Hindlimb muscle (tissue), 1 donor: ENCODE measurements at regions not wholly inside any gene's neighbourhood (a gene's known extent, or its start where the extent isn't known, plus 50 kb on each side); places are given as distances from the start of the nearest gene placed in this dataset.
"Not testable (repeated sequence)": the region's sequence is repeated elsewhere in the genome, so short reads cannot be mapped to it uniquely, and the experiment has no call there.

Experiments used
- DNase-seq: peaks from one replicate; pipeline ENCODE4 v3.0.0-alpha.2; 2013

DNA sequence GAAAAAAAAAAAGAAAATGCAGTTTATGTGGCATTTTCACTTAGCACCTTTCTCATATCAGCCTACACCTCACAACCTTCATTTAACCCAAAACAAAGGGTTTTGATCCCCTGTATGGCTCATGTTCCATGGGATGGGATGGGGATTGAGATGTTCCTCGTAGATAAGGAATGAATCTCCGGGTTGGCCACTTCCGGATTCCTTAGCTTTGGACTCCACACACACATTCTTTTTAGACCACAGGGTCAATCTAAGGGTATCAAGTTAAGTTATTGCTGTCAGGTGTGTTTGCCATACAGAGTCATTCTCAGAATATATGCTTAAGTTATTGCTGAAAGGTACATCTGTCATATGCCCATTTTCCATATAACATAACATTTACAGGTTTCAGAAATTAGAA is 301.4 kb upstream of the TGFBR2 start:
- no peak for DNase-seq

DNA sequence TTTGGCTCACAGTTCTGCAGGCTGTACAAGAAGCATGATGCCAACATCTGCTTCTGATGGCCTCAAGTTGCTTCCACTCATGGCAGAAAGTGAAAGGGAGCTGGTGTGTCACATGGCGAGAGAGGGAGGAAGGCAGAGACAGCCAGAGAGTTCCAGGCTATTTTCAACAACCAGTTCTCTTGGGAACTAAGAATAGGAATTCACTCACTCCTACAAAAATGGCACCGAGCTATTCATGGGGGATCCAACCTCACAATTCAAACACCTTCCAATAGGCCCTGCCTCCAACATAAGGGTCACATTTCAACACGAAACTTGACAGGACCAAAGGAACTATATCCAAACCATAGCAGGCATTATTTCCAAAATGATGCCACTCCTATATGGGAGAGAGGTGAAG is 299.5 kb upstream of the TGFBR2 start:
- no peak for DNase-seq

DNA sequence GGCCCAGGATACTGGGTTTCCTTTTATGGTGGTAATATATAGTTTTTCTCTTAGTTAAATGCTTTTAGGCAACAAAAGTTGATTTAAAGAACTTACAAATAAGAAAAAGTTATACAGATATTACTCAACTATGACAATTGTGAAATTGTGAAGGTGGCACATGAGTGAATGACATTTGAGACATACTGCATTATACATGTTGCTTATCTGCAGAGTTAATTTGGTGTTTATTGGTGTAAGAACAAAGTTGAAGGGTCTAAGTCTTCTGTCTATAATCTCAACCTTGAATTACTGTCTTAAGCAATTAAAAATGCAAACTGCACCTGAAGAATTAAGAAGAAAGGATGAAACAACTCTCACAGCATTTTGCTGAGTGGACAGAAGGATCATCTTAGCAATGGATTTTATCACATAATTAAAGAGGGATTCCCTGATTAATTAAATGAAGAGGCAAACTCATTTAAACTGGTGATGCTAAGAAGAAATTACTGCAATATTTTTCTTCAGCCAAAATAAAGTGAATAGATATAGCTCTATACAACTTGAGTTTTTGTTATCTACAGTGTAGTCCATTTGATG is 298.9 kb upstream of the TGFBR2 start:
- DNase-seq = no peak

DNA sequence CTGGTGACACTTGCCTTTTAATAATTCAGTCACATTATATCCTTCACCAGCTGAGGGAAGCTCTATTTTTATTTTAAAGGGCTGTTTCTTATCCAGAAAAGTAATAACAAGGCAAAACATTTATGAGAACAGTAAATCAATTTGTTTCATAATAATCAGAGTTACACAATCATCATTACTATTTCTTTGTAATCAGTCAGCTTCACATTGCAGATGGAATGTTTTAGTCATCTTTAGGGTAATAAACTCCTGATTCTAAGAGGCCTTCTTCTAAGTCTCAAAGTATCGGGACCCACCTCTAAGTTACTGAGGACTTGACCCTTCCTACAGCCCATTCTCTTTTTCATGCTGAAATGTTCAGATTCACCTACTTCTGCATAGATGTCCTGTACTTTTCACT is 298.3 kb upstream of the TGFBR2 start:
- DNase-seq = no peak

DNA sequence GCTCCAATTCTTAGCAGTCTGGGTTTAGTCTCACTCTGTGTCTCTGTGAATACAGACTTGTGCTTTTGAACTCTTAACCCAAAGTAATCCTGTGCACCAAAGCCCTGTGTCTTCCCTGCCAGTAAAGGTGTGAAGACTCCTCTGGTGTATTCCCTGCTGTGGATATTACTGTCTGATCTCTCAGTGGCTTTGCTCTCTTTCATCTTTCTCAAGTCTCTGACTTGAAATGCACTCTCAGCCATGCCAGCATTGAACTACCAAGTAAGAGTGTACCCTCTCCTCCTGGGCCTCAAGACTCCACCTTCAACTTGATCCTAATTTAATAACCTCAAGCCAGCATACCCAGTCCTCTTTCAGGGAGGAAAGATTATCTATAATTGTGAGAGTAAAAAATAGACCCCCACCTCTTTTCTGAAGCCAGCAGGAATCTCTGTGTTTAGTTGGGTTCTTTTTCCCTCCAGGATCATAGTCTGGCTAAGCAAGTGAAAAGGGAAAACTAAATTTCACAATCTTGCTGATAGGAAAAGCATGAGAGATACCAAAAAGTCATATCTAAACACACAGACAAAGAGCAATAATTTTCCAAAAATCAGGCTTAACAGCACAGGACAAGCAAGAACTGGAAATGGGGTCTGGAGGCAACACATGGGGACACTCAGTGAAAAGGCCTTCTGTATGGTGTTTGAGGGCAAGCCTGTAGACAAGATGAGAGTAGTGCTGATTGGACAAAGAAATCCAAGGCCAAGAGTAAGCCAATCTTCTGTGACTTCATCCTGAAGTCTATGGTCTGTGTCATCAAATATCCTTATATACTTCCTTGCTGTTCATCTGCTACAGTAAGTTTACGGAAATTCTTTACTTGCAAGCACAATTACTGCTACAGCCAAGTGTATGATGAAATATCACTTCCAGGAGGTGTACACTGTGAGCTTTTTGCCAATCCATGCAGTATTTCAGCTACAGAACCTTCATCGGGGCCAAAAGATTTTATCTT is 296.1 kb upstream of the TGFBR2 start:
- no peak for DNase-seq

DNA sequence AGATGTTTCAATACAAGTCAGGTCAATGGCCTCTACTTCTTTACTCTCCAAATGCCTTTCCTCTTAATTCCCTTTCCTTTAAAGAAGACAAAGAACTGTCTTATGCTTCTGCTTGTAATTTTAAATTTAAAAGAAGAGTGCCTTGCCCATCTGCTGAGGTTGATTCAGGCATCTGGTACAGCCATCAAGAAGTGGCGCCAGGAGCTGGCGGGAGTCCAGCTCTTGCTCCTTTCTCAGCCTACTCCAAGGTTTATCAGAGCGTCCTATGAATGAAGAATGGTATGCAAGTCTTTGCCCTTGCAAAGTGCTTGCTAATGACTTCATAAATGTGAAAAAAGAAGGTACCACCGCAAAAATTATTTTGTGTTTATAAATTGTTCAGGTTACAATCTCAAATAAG is 294.6 kb upstream of the TGFBR2 start:
- DNase-seq = peak; percentile 48

DNA sequence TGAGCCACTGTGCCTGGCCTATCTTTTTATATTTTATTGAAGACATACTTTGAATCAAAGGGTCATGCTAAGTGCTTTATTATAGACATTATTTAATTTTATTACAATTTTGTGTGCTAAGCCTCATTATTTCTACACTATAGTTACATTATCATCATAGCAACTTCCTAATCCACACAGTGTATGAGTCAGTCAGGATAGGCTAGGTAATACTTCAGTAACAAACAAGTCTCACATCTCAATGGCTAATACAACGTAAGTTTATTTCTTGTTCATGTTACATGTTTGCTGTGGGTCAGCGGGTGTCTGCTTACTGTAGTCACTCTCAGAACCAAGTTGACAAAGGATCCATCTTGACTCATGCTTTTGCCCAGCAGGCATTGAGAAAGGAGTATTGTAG is 292.6 kb upstream of the TGFBR2 start:
- DNase-seq = no peak

DNA sequence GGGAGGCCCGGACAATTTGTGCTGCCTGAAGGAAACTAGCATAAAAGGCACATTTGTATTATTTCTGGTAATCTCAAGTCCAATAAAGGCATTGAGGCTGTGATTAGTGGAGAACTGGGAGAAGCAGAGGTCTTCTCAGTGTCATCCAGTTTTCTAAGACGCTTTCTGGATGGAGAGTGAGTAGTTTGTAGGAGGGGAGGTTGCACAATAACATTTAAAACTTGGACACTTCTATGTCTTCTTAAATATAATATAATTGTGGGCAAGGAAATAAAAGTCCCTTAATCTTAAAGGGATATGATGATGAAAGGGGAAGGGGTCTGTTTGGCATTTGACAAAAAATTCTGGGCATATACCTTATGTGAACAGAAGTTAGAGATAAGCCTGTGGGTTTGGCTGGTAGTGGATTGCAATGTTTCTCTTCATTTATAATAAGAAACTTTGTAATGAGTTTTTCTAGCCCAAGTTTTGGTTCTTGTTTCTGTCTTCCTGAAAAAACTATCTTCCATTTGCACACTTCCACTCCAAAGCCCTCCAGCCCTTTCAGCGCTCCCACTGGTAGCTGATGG is 291.6 kb upstream of the TGFBR2 start:
- DNase-seq = no peak

DNA sequence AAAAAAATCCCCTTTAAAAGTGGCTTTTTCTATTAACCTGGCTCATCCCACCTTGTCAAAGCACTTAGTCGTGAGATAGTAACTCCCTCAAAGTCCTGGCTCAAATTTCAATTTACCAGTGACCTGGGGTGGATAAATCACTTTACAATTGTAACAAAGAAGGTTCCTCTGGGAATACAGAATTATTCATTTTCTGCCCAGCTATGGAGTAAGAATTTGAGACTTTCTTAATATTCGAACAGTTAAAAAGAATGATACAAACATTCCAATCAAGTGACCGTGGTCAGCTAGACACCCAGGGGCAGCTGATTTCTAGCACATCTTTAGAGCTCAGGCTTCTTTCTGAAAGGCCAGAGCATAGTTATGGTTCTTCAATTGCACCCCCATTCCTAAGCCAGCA is 291.0 kb upstream of the TGFBR2 start:
- no peak for DNase-seq

DNA sequence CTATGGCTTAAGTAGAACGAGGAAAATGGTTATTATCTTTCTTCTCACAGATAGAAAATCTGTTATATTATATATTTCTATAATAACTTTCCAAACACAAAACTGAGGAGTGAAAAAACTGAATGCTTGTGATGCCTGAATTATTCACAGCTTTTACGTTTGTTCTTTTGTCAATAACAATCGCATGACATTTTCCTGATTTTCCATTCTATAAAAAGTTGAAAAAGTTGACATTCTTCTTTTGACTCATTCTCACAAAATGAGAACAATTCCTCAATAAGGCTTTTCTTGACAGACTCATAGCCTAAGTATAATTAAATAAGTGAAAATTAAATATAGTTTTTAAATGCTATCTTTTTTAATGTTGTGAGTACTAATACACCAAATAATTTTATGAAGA is 288.8 kb upstream of the TGFBR2 start:
- no peak for DNase-seq

DNA sequence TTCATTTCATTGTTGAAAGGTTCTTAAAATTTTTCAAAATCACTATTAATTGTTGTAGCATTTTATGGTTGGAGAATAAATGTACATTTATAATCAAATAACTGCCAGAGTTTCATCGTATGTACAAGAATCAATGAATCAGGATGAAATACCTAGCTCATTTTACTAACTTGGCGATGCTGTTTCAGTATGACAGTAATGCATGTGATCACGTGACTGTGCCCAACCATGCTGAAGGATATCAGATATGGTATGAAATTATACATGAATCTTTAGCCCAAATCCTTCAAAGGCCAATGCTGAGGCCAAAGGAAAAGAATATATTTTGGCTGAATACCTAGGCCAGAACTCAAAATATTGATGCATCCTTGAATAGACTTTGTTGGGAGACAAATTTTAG is 288.3 kb upstream of the TGFBR2 start:
- DNase-seq = no peak

DNA sequence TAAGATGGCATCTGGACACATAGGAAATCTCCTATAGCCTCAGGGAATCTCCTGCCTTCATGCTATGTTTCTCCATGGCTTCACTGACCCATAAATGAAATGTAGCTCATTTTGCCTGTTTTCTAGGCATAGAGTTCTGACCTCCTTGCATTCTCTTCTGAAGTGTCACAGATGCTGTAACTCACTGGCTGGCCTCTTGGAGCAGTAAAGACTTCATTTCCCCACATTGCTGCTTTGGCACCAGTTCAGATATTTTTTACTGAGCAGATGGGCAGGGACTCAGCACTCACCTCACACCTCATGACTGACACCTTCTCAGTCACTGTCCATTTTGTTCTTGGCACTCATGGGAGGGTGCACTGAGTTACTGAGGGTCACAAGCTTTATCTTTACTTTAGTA is 286.7 kb upstream of the TGFBR2 start:
- DNase-seq = no peak

DNA sequence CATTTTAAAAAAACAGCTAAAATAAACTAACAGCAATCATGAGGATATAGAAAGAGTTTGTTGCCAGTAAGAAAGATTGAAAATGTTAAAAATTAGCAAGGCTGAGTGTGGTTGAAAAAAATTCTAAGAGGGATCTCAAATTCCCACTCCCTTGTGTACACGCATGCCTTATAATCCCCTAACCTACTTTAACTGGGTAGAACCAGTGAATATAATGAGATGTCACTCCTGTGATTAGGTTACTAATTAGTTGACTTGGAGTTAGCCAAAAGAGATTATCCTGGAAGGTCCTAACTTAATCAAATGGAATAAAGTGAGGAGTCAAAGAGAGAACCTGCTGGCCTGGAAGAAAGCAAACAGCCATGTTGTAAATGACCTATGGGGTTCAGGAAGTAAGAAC is 286.0 kb upstream of the TGFBR2 start:
- DNase-seq = no peak

DNA sequence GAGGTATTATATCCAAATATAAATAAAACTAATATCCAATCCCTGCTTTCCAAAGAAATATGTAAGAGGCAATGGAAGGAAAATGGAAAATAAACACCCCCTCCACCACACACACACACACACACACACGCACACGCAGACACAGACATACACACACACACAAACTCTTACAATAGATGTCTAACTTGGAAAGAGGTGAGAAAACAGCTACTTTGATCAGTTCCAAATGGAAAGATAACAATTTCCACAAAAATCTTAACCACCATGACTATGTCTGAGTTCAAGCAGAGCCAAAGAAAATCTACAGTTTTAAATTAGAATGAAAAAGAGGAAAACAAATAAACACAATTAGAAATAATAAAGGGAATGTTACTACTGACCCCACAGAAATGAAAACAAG is 285.3 kb upstream of the TGFBR2 start:
- DNase-seq = no peak

DNA sequence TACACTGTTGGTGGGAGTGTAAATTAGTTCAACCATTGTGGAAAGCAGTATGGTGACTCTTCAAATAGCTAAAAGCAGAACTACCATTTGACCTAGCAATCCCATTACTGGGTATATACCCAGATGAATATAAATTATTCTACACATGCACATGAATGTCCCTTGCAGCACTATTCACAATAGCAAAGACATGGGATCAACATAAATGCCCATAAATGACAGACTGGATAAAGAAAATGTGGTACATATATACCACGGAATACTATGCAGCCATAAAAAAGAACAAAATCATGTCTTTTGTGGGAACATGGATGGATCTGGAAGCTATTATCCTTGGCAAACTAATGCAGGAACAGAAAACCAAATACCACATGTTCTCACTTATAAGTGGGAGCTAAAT is 282.8 kb upstream of the TGFBR2 start:
- DNase-seq = not testable (repeated sequence)

DNA sequence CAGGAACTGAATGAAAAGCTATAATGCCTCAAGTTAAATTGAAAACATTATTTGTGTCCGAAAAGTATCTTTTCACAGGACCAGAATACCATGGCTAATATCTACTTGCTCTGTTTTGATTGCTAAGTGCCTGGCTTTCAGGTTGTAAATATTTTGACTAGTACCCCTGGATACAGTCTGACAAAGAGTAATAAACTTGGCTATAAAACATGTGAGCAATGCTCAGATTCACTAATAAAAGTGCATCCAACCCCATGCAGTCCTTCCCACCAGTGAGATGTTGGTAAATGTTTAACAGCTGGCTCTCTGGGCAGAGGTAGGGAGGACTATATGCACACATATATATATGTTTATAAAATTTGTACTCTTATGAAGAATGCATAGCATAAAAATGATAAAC is 281.8 kb upstream of the TGFBR2 start:
- no peak for DNase-seq

DNA sequence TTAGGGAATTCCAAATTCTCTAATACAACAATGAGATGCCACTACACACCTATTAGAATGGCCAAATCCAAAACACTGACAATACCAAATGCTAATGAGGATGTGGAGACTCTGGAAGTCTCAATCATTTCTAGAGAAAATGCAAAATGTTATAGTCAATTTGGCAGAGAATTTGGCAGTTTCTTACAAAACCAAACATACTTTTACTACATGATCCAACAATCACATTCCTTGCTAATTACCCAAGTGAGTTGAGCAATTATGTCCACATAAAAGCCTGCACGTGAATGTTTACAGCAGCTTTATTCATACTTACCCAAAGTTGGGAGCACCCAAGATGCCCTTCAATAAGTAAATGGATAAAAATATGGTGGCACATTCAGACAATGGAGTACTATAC is 278.4 kb upstream of the TGFBR2 start:
- DNase-seq = not testable (repeated sequence)

DNA sequence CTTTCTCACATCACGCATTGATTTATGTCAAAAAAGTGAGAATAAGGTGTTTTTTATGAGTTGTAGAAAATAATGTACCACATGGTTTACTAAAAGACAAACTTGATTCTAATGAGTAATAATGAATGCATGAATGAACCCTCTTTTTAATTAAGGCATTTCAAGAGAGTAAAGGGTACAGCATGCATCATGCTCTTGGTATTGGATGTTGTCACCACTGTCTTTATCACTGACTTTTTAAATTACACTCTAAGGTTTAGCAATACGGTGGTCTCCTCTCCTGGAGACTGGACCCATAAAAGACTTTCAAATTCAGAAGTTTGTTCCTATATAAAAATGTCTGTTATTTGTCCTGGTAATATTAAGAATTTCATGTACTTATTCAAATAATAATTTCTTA is 277.5 kb upstream of the TGFBR2 start:
- DNase-seq = not testable (repeated sequence)

DNA sequence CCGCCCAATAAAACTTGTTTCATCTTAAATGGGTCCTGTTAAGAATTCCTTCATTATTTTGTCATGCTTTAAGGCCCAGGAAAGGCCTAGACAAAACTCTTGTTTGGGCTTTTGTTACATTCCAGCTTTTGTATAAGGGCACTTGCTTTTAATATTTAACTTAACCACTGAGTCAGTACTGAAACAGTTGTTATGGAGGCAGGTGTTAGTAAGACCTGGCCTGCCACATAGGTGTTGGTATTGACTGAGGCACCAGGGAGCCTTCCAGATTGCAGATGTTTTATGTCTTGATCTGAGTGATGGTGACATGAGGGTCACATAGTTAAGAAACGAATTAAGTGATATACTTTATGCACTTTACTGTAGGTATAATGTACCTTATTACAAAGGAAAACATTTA is 274.9 kb upstream of the TGFBR2 start:
- no peak for DNase-seq

DNA sequence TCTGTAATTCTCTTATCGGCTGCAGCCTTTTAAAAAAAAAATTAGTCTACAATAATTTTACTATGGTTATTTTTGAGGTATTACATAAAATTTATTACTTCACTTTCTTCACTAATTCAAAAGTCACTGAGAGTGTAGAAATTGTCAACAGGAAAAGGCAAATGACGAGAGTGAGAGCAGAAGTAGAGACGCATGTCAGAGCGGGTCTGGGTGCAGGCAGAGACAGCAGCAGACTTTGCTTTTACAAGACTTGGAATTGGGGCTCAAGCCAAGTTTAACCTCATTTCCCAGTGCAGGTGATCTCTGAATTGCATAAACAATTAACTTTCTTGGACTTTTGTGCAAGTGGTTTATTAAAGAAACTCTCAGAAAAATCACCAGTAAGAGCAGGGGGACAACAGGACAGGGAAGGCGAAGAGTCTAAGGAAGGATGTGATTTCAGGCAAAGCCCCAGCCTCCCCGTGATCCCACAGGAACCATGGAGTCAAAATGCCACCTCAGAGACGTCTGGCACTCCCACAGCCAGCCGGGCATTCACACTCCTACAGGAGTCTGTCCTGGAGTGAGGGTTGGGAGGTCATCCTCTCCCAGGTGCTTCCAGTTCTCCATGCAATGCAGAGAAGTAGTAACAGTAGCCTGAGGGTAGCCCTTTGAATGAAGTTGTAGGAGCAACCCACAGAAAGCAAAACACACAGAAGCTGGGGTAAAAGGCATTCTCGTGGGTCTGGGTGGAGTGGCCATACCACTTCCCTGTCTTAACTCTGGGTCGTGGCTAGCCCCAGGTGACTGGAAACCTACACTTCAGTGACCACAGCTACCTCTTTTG is 274.0 kb upstream of the TGFBR2 start:
- DNase-seq = no peak

DNA sequence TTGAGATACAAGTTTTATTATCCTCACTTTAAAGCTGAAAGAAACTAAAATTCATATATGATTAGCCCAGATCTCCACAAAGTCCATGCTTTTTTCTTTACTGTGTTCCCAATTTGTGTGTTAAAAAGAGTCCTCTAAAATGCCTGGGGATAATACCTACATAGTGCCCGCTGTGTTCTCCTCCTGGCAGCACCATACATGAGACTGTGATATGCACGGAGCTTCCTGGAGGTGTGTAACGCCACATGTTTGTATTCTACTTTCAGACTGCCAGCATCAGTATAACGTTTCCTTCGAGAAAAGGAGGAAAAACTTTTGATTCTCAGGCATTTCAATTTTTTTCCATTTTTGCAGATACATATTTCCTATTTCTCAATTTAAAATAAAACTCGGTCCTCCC is 273.3 kb upstream of the TGFBR2 start:
- no peak for DNase-seq

DNA sequence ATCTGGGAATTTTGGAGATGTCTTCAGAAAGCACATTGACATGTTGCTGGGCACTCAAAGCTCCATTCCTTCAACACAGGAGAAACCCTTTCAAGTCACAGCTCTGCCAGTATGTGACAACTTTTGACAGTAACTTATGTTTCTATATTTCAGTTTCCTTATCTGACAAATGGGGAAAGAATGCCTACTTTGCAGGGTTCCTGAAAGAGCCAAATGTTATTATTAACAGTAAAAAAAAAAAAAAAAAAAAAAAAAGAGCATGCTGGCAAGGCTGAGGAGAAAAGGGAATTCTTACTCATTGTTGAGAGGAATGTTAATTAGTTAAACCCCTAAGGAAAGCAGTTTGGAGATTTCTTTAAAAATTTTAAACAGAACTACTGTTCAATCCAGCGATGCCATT is 272.5 kb upstream of the TGFBR2 start:
- DNase-seq = no peak

DNA sequence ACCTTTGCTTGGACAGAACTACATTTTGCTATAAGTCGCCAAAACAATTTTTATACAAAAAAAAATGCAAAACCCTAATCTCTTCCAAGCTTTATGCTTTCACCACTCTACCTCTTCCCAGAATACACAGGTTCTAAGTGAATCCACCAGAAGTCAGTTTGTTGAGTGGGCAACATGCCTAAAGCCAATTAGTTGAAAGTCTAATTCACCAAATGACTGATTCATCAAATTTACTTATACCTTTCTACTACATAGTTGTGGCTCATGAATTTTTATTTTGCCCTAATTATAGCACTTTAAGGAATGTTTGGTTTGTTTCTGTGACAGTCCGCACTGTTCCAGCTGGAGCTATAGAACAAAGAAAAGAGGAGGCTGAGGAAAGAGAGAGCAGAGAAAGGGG is 265.9 kb upstream of the TGFBR2 start:
- no peak for DNase-seq
